IMR-90 (cell line): ENCODE measurements at regions not wholly inside any gene's neighbourhood (a gene's known extent, or its start where the extent isn't known, plus 50 kb on each side); places are given as distances from the start of the nearest gene placed in this dataset.

ENCODE experiments used
- ATAC-seq: fragments of 200-7000 bp; cut with Tn5 transposase; 2 replicates; pipeline ENCODE4 v1.9.1; 2020; ENCODE audit warnings: low read depth, mild to moderate bottlenecking, moderate library complexity
- BruUV-seq: library from RNA; stranded (reverse); fragments of 400-500 nt; replicated peaks from 2 replicates; lab custom pipeline; 2021; lab: Mats Ljungman, UMichigan
- CTCF ChIA-PET: fragments of 300-600 bp; formaldehyde crosslinking; extraction: SDS; loops from one replicate; lab custom pipeline; 2021; ENCODE audit warnings: antibody characterized with exemption; lab: Yijun Ruan, JAX
- POLR2A ChIA-PET: fragments of 300-600 bp; sonication (Branson Sonifier 250); formaldehyde crosslinking; loops from one replicate; lab custom pipeline; 2022; ENCODE audit warnings: antibody characterized with exemption; ENCODE audit not compliant: unreplicated experiment; lab: Charles Lee
- DNase-seq: peaks from one replicate; pipeline ENCODE4 v3.0.0; 2013
- H2AFZ ChIP-seq: replicated peaks from 2 replicates; pipeline ENCODE3; 2013; ENCODE audit warnings: low read length, mild to moderate bottlenecking; ENCODE audit not compliant: poor library complexity
- H2AK5ac ChIP-seq: 2 replicates; pipeline ENCODE4 v1.6.1; 2013; ENCODE audit warnings: low read depth, low read length, inconsistent platforms
- H2AK9ac ChIP-seq: replicated peaks from 2 replicates; pipeline ENCODE3; 2013; ENCODE audit warnings: mild to moderate bottlenecking, low read depth, low read length, moderate library complexity; ENCODE audit not compliant: poor library complexity
- H2BK120ac ChIP-seq: 2 replicates; pipeline ENCODE4 v1.6.1; 2013; ENCODE audit warnings: low read depth, low read length, inconsistent platforms
- H2BK15ac ChIP-seq: 3 replicates; pipeline ENCODE4 v1.6.1; 2013; ENCODE audit warnings: low read depth, low read length, inconsistent platforms
- H2BK20ac ChIP-seq: 2 replicates; pipeline ENCODE4 v1.6.1; 2013; ENCODE audit warnings: low read depth, mild to moderate bottlenecking, inconsistent platforms, low read length, moderate library complexity
- H2BK5ac ChIP-seq: 2 replicates; pipeline ENCODE4 v1.6.1; 2013; ENCODE audit warnings: mild to moderate bottlenecking, low read depth, low read length, inconsistent platforms; ENCODE audit not compliant: poor library complexity, severe bottlenecking
- H3K14ac ChIP-seq: replicated peaks from 2 replicates; pipeline ENCODE4 v1.6.1; 2013; ENCODE audit warnings: low read depth, low read length, inconsistent platforms
- H3K18ac ChIP-seq: 2 replicates; pipeline ENCODE4 v1.6.1; 2013; ENCODE audit warnings: low read depth, low read length, control low read depth
- H3K23ac ChIP-seq: 2 replicates; pipeline ENCODE4 v1.6.1; 2013; ENCODE audit warnings: low read depth, low read length, inconsistent platforms
- H3K27ac ChIP-seq: 2 replicates; pipeline ENCODE4 v1.5.1; 2013; ENCODE audit warnings: mild to moderate bottlenecking, control low read depth, low read length; ENCODE audit not compliant: insufficient read depth
- H3K27me3 ChIP-seq: 2 replicates; pipeline ENCODE4 v1.6.1; 2013; ENCODE audit warnings: low read length; ENCODE audit not compliant: control insufficient read depth, insufficient read depth
- H3K36me3 ChIP-seq: 2 replicates; pipeline ENCODE4 v1.6.1; 2013; ENCODE audit warnings: low read length, mixed read lengths; ENCODE audit not compliant: control insufficient read depth, insufficient read depth
- H3K4ac ChIP-seq: 2 replicates; pipeline ENCODE4 v1.6.1; 2013; ENCODE audit warnings: low read depth, low read length, inconsistent platforms
- H3K4me1 ChIP-seq: 2 replicates; pipeline ENCODE4 v1.6.1; 2013; ENCODE audit warnings: low read length, mixed read lengths; ENCODE audit not compliant: control insufficient read depth, insufficient read depth
- H3K4me2 ChIP-seq: 2 replicates; pipeline ENCODE4 v1.6.1; 2013; ENCODE audit warnings: low read depth, mild to moderate bottlenecking, control low read depth, low read length, moderate library complexity
- H3K4me3 ChIP-seq: 2 replicates; pipeline ENCODE4 v1.5.1; 2013; ENCODE audit warnings: low read depth, mild to moderate bottlenecking, control low read depth, low read length, moderate library complexity; ENCODE audit not compliant: insufficient read depth
- H3K56ac ChIP-seq: 2 replicates; pipeline ENCODE4 v1.6.1; 2013; ENCODE audit warnings: low read length, inconsistent platforms; ENCODE audit not compliant: insufficient read depth; ENCODE audit errors: extremely low read depth
- H3K79me1 ChIP-seq, 2 experiments: 2 replicates each; pipeline ENCODE4 v1.6.1; 2013; ENCODE audit warnings: low read length in 2 of 2, inconsistent platforms in 1 of 2, low read depth in 1 of 2
- H3K9ac ChIP-seq: 2 replicates; pipeline ENCODE4 v1.6.1; 2013; ENCODE audit warnings: low read depth, low read length, control low read depth
- H3K9me1 ChIP-seq: 2 replicates; pipeline ENCODE4 v1.6.1; 2013; ENCODE audit warnings: low read length, inconsistent platforms; ENCODE audit not compliant: insufficient read depth
- H3K9me3 ChIP-seq: 2 replicates; pipeline ENCODE4 v1.6.1; 2013; ENCODE audit warnings: low read length; ENCODE audit not compliant: control insufficient read depth, insufficient read depth
- H4K20me1 ChIP-seq: 2 replicates; pipeline ENCODE4 v1.6.1; 2013; ENCODE audit warnings: low read length, inconsistent platforms; ENCODE audit not compliant: insufficient read depth
- H4K5ac ChIP-seq: 2 replicates; pipeline ENCODE4 v1.6.1; 2013; ENCODE audit warnings: mild to moderate bottlenecking, low read depth, low read length, control low read depth
- H4K8ac ChIP-seq, 2 experiments: 2 replicates each; pipeline ENCODE4 v1.6.1; 2013; ENCODE audit warnings: low read depth in 2 of 2, low read length in 2 of 2, control low read depth in 1 of 2, inconsistent platforms in 1 of 2
- H4K91ac ChIP-seq: 2 replicates; pipeline ENCODE4 v1.6.1; 2013; ENCODE audit warnings: low read depth, low read length, inconsistent platforms; ENCODE audit not compliant: insufficient read depth
- BHLHE40 ChIP-seq: fragments of 150-350 bp; IDR thresholded peaks from 2 replicates; pipeline ENCODE4 v1.6.1; 2016; ENCODE audit warnings: mild to moderate bottlenecking, low read depth, low read length
- CEBPB ChIP-seq: IDR thresholded peaks from 2 replicates; pipeline ENCODE4 v1.6.1; 2012; ENCODE audit warnings: low read depth, low read length, improper control_type of control experiment
- CHD1 ChIP-seq: IDR thresholded peaks from 2 replicates; pipeline ENCODE4 v1.6.1; 2012; ENCODE audit warnings: low read depth, low read length, improper control_type of control experiment
- FOS ChIP-seq: fragments of 150-350 bp; IDR thresholded peaks from 2 replicates; pipeline ENCODE4 v1.6.1; 2016; ENCODE audit warnings: low read depth, low read length
- MAFK ChIP-seq: IDR thresholded peaks from 2 replicates; pipeline ENCODE4 v1.6.1; 2012; ENCODE audit warnings: low read depth, low read length, improper control_type of control experiment
- MAZ ChIP-seq: IDR thresholded peaks from 2 replicates; pipeline ENCODE4 v1.6.1; 2012; ENCODE audit warnings: low read depth, mild to moderate bottlenecking, low read length, improper control_type of control experiment, moderate library complexity, borderline replicate concordance
- MXI1 ChIP-seq: IDR thresholded peaks from 2 replicates; pipeline ENCODE4 v1.6.1; 2012; ENCODE audit warnings: low read depth, mild to moderate bottlenecking, low read length, moderate library complexity, borderline replicate concordance
- NFE2L2 ChIP-seq: fragments of 150-350 bp; IDR thresholded peaks from 2 replicates; pipeline ENCODE4 v1.6.1; 2016; ENCODE audit warnings: low read depth, mild to moderate bottlenecking, low read length
- POLR2A ChIP-seq: IDR thresholded peaks from 2 replicates; pipeline ENCODE4 v1.6.1; 2012; ENCODE audit warnings: mild to moderate bottlenecking, low read depth, low read length
- RAD21 ChIP-seq: IDR thresholded peaks from 2 replicates; pipeline ENCODE4 v1.6.1; 2012; ENCODE audit warnings: low read length, improper control_type of control experiment
- RCOR1 ChIP-seq: IDR thresholded peaks from 2 replicates; pipeline ENCODE4 v1.6.1; 2012; ENCODE audit warnings: mild to moderate bottlenecking, low read length, improper control_type of control experiment; ENCODE audit not compliant: insufficient replicate concordance
- RFX5 ChIP-seq: IDR thresholded peaks from 2 replicates; pipeline ENCODE4 v1.8.0; 2012; ENCODE audit warnings: low read depth, mild to moderate bottlenecking, low read length, moderate library complexity
- SMC3 ChIP-seq: fragments of 150-350 bp; IDR thresholded peaks from 2 replicates; pipeline ENCODE4 v1.6.1; 2016; ENCODE audit warnings: low read depth, mild to moderate bottlenecking, antibody characterized with exemption, low read length, moderate library complexity
- WGBS, 2 experiments: methylation state at CpG; one replicate each; pipeline versions ENCODE4 v1.1.5 to v1.1.7; 2013; ENCODE audit warnings: missing lambda C conversion rate in 2 of 2; ENCODE audit not compliant: insufficient read length in 1 of 2; ENCODE audit errors: extremely low coverage in 2 of 2; 5-methylcytosine and 5-hydroxymethylcytosine counted together
- dilution Hi-C: fragments of 300-500 bp; cut with HindIII; formaldehyde crosslinking; loops from one replicate; pipeline ENCODE4 v1.14.3; 2018; ENCODE audit warnings: low sequenced_read_pairs; ENCODE audit not compliant: unreplicated experiment
- in situ Hi-C: fragments of 300-500 bp; cut with MboI; formaldehyde crosslinking; loops from 3 replicates; pipeline ENCODE4 v1.14.3; 2019; ENCODE audit warnings: low sequenced_read_pairs, inconsistent platforms, mixed read lengths
- intact Hi-C: fragments of 100-400 bp; cut with micrococcal nuclease; formaldehyde crosslinking; loops from 2 replicates; pipeline ENCODE4 v1.10.0; 2022
- TF ChIP-seq, protein P1 (sequence below): conservative IDR thresholded peaks from 2 replicates; pipeline ENCODE4 v1.5.1; 2012; ENCODE audit warnings: mild to moderate bottlenecking, low read depth, low read length, improper control_type of control experiment
- TF ChIP-seq, protein P2 (sequence below): fragments of 150-350 bp; IDR thresholded peaks from 2 replicates; pipeline ENCODE4 v1.6.1; 2016; ENCODE audit warnings: low read depth, mild to moderate bottlenecking, low read length, moderate library complexity, borderline replicate concordance
- TF ChIP-seq, protein P3 (sequence below): fragments of 150-350 bp; IDR thresholded peaks from 2 replicates; pipeline ENCODE4 v1.6.1; 2017; ENCODE audit warnings: mild to moderate bottlenecking, antibody characterized with exemption, low read length, low read depth

DNA sequence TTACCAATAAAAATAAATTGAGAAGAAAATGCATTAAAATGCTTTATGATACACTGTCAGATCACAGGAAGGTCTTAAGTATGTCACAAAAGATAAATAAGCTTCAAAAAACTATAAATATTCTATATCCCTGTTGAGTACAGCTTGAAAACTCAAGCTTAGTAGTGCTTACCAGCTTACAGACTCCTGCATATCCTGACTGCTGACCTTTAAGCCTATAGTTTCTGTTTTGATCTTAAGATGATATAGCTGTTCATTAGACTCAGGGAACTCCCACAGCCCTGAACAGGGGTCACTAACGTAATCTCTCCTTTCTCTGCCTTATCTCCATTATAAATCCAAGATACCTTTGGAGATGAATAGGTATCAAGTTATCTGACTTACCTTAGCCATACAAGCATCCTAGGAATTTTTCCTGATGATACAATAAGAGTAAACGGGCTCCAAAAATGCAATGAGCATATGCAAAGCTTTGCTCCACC lies 93.7 kb upstream of the RBBP8 start:
- dilution Hi-C loops: no loop called here
- CTCF ChIA-PET: no interaction called here

More for the DNA sequence above, 93.7 kb upstream of the RBBP8 start:
- H4K91ac ChIP-seq: no peak overlapping the region
- peak overlapping the region; percentile 40 for H3K14ac ChIP-seq
- H3K9ac ChIP-seq: no peak overlapping the region
- H4K5ac ChIP-seq: no peak overlapping the region; the same call in 1 of the 2 replicates
- in situ Hi-C loops (no loop called here), intact Hi-C loops (no loop called here)
- H3K9me3 ChIP-seq: no peaks in the 10 kb centered on the region
- 0 out of 3 replicates have a peak overlapping the region, but pooled peaks have one; percentile 37 for H2BK15ac ChIP-seq
- H3K23ac ChIP-seq: 0 out of 2 replicates have a peak overlapping the region, but pooled peaks have one; percentile 31
- no peaks in the 10 kb centered on the region for H3K79me1 ChIP-seq
- no peak overlapping the region for H2AFZ ChIP-seq
- H3K4me1 ChIP-seq: peaks cover 21% of the 10 kb centered on the region
- H3K27me3 ChIP-seq: no peaks in the 10 kb centered on the region
- H2BK120ac ChIP-seq: peak overlapping the region; percentile 99; the same call in 1 of the 2 replicates
- DNase-seq (no peak), ATAC-seq (no peak)
- H3K18ac ChIP-seq: peak overlapping the region; percentile 48
- no peak overlapping the region for H3K4me3 ChIP-seq
- H4K20me1 ChIP-seq: no peaks in the 10 kb centered on the region
- no peak for TF ChIP-seq NFE2L2
- TF ChIP-seq BHLHE40: no peak
- TF ChIP-seq, protein P1, sequence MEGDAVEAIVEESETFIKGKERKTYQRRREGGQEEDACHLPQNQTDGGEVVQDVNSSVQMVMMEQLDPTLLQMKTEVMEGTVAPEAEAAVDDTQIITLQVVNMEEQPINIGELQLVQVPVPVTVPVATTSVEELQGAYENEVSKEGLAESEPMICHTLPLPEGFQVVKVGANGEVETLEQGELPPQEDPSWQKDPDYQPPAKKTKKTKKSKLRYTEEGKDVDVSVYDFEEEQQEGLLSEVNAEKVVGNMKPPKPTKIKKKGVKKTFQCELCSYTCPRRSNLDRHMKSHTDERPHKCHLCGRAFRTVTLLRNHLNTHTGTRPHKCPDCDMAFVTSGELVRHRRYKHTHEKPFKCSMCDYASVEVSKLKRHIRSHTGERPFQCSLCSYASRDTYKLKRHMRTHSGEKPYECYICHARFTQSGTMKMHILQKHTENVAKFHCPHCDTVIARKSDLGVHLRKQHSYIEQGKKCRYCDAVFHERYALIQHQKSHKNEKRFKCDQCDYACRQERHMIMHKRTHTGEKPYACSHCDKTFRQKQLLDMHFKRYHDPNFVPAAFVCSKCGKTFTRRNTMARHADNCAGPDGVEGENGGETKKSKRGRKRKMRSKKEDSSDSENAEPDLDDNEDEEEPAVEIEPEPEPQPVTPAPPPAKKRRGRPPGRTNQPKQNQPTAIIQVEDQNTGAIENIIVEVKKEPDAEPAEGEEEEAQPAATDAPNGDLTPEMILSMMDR: no peak
- TF ChIP-seq CEBPB: no peak
- TF ChIP-seq, protein P2, sequence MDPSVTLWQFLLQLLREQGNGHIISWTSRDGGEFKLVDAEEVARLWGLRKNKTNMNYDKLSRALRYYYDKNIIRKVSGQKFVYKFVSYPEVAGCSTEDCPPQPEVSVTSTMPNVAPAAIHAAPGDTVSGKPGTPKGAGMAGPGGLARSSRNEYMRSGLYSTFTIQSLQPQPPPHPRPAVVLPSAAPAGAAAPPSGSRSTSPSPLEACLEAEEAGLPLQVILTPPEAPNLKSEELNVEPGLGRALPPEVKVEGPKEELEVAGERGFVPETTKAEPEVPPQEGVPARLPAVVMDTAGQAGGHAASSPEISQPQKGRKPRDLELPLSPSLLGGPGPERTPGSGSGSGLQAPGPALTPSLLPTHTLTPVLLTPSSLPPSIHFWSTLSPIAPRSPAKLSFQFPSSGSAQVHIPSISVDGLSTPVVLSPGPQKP: no peak
- no peak for TF ChIP-seq MAZ
- TF ChIP-seq, protein P3, sequence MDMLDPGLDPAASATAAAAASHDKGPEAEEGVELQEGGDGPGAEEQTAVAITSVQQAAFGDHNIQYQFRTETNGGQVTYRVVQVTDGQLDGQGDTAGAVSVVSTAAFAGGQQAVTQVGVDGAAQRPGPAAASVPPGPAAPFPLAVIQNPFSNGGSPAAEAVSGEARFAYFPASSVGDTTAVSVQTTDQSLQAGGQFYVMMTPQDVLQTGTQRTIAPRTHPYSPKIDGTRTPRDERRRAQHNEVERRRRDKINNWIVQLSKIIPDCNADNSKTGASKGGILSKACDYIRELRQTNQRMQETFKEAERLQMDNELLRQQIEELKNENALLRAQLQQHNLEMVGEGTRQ: no peak
- no peak for TF ChIP-seq MXI1
- TF ChIP-seq RCOR1: no peak
- no peak for TF ChIP-seq FOS
- no peak for TF ChIP-seq RFX5
- no peak for TF ChIP-seq RAD21
- no peak for TF ChIP-seq POLR2A
- no peak for TF ChIP-seq CHD1
- no peak for TF ChIP-seq SMC3
- no peak for TF ChIP-seq MAFK
- H3K56ac ChIP-seq: no peak overlapping the region
- peak overlapping the region; percentile 38; the same call in 1 of the 2 replicates for H3K4ac ChIP-seq
- peaks cover 14% of the 10 kb centered on the region for H3K9me1 ChIP-seq
- POLR2A ChIA-PET: interaction anchor here (0.5 kb wide), 1 partner anchor 9 kb away, joined by 3 read pairs; no protein-coding TSS in a partner anchor
- peak overlapping the region; percentile 89 for H2BK5ac ChIP-seq
- no TSS peak for BruUV-seq
- peak overlapping the region; percentile 91 for H2BK20ac ChIP-seq
- H2AK9ac ChIP-seq: no peak overlapping the region
- 0 out of 2 replicates have a peak overlapping the region, but pooled peaks have one; percentile 4 for H2AK5ac ChIP-seq
- peak overlapping the region; percentile 60; the same call in 1 of the 2 replicates for H3K4me2 ChIP-seq
- no peak overlapping the region for H3K27ac ChIP-seq
- H3K36me3 ChIP-seq: no peaks in the 10 kb centered on the region
- peak overlapping the region; percentile 84 to 99; a peak in 3 of 4 replicates for H4K8ac ChIP-seq
- WGBS, 2 experiments: no CpG with 5 or more reads among the region's 2 CpGs
